Heart right ventricle (tissue), 16 donors: ENCODE measurements at regions not wholly inside any gene's neighbourhood (a gene's known extent, or its start where the extent isn't known, plus 50 kb on each side); places are given as distances from the start of the nearest gene placed in this dataset.
"Not testable (repeated sequence)": the region's sequence is repeated elsewhere in the genome, so short reads cannot be mapped to it uniquely, and the experiment has no call there.

Experiments used
- ATAC-seq, 8 donors: fragments of 200-7000 bp; cut with Tn5 transposase; one replicate each; pipeline ENCODE4 v1.9.1; 2020; ENCODE audit warnings: mild to moderate bottlenecking in 8 of 8, moderate library complexity in 8 of 8, moderate number of reproducible peaks in 1 of 8
- DNase-seq, 2 donors: peaks; one replicate each; pipeline ENCODE4 v3.0.0-alpha.2; 2020
- H3K27ac ChIP-seq, 10 donors: fragments of 200-600 bp; sonication (generic) in 2 of 10; one replicate each; pipeline versions ENCODE4 v1.5.0 to v1.8.0; 2020 to 2022; ENCODE audit warnings: mild to moderate bottlenecking in 3 of 10
- H3K27me3 ChIP-seq, 7 donors: fragments of 200-600 bp; one replicate each; pipeline ENCODE4 v1.8.0; 2021 to 2022; ENCODE audit warnings: mild to moderate bottlenecking in 2 of 7
- H3K36me3 ChIP-seq, 9 donors: fragments of 200-600 bp; sonication (generic) in 1 of 9; one replicate each; pipeline versions ENCODE4 v1.5.0 to v1.8.0; 2020 to 2022; ENCODE audit warnings: mild to moderate bottlenecking in 2 of 9
- H3K4me1 ChIP-seq, 9 donors: fragments of 200-600 bp; sonication (generic) in 1 of 9; one replicate each; pipeline versions ENCODE4 v1.5.0 to v1.8.0; 2020 to 2022; ENCODE audit warnings: mild to moderate bottlenecking in 4 of 9
- H3K4me3 ChIP-seq, 10 donors: fragments of 200-600 bp; sonication (generic) in 2 of 10; one replicate each; pipeline versions ENCODE4 v1.5.0 to v1.8.0; 2020 to 2022; ENCODE audit warnings: mild to moderate bottlenecking in 7 of 10, moderate library complexity in 2 of 10
- H3K9me3 ChIP-seq, 11 donors: fragments of 200-600 bp in 10 of 11; sonication (generic) in 2 of 11; one replicate each; pipeline versions ENCODE4 v1.5.0 to v1.8.0; 2013 to 2022; ENCODE audit warnings: mild to moderate bottlenecking in 2 of 11, control low read depth in 1 of 11, moderate library complexity in 1 of 11
- CTCF ChIP-seq, 9 donors: fragments of 200-600 bp; sonication (generic) in 2 of 9; IDR thresholded peaks; one replicate each; pipeline versions ENCODE4 v1.5.0 to v1.8.0; 2021 to 2022; ENCODE audit warnings: antibody characterized with exemption in 9 of 9, mild to moderate bottlenecking in 5 of 9, moderate library complexity in 1 of 9
- WGBS, 2 donors: extraction: QIAGEN DNeasy Blood & Tissue Kit; methylation state at CpG; one replicate each; pipeline ENCODE4 v1.1.7; 2013; ENCODE audit warnings: inconsistent platforms in 1 of 2; 5-methylcytosine and 5-hydroxymethylcytosine counted together
- intact Hi-C, 10 donors: fragments of 100-400 bp; cut with DNase I; formaldehyde crosslinking; loops; one replicate each; pipeline versions ENCODE4 v1.11.1 to v1.14.2; 2022
- donor health status: Arrhythmogenic right ventricular cardiomyopathy.
- donor health status: ischemic (EF 13 %, LVEDD 7.1; RV severe dilation, severe dysfunction).
- donor health status: healthy with polysubstance abuse.
- donor health status: DM: no; HTN: yes; CAD: no.
- donor health status: DM: no; HTN: no; CAD: no.
- donor health status: ischemic (EF 25% LVEDD 6.9; RV normal size, moderate dysfunction).
- donor health status: ischemic (EF 25% LVEDD 5.7; RV mildly dilated, moderate dysfunction).
- donor health status: healthy.
- donor health status: DM: yes; HTN: yes; CAD: no.
- donor health status: Ischemic cardiomyopathy.
- donor health status: ischemic (EF 35%, LVEDD 5.7; RV mildly dilated, moderate dysfunction).
- donor health status: nonischemic (EF 11% LVEDD 7.7; RV severe dilation, severe dysfunction).
- donor health status: DM: yes; HTN: yes; CAD: no.
- donor health status: PGD.
- donor health status: ischemic (EF 29% LVEDD 5.4; RV normal size, mild dysfunction).
- donor health status: nonischemic (EF 23%, LVEDD 6.1; RV moderate dilation, normal function).

DNA sequence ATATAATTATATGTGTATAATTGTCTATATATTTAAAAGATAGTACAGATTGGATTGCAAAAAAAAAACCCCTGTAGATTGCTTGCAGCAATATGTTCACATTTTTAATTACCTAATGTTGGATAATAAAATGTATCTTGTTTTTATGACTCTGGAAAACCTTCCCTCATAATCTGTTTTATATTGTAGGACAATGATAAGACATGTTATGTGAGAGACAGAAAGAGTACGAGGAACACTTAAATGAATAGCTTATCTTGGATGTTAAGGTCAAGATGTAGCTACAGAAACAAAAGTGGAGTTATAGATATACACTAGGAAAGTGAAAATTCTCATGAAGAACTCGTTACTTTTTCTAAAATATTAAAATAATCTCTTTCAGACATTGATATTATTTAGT, 691.6 kb upstream of the IMPG1 start:
- 26 to 33% methylated on average over 2 of the region's 2 CpGs for WGBS, 2 donors
- Histone ChIP-seq H3K9me3 (no peaks in the 10 kb centered on the region), H3K36me3 (no peaks in the 10 kb centered on the region), H3K27me3 (no peaks in the 10 kb centered on the region), H3K4me3 (no peak overlapping the region), H3K27ac (no peak overlapping the region), H3K4me1 (peaks cover 0 to under 1% (median 0%) of the 10 kb centered on the region in 9 donors)
- no peak for TF ChIP-seq CTCF (IDR thresholded peaks at IDR 0.05)
- no peak for ATAC-seq
- intact Hi-C loops: no loop called here
- no peak for DNase-seq

- intact Hi-C loops: no loop called here
- WGBS, 2 donors: 93 to 95% methylated on average over 2 of the region's 2 CpGs
- H3K9me3 ChIP-seq: peaks cover 0 to 12% (median 0%) of the 10 kb centered on the region in 11 donors
Observed at GRCh38 chr6:76752841-76753240, 680.4 kb upstream of the IMPG1 start.

GRCh38 chr6:76745388-76745787, 672.9 kb upstream of the IMPG1 start:
- DNase-seq, H3K4me3 ChIP-seq, H3K36me3 ChIP-seq, H3K27me3 ChIP-seq, intact Hi-C loops, H3K27ac ChIP-seq, ATAC-seq, H3K4me1 ChIP-seq: not testable (repeated sequence)
- peaks cover 0 to 22% (median 0%) of the 10 kb centered on the region in 11 donors for H3K9me3 ChIP-seq
- 96 to 100% methylated on average over 1 of the region's 3 CpGs for WGBS, 2 donors

More at GRCh38 chr6:76752841-76753240, 680.4 kb upstream of the IMPG1 start:
- Histone ChIP-seq H3K4me3 (no peak overlapping the region), H3K36me3 (no peaks in the 10 kb centered on the region), H3K27ac (no peak overlapping the region), H3K4me1 (no peaks in the 10 kb centered on the region), H3K27me3 (no peaks in the 10 kb centered on the region)
- DNase-seq: no peak
- no peak for TF ChIP-seq CTCF (IDR thresholded peaks at IDR 0.05)
- no peak for ATAC-seq

DNA sequence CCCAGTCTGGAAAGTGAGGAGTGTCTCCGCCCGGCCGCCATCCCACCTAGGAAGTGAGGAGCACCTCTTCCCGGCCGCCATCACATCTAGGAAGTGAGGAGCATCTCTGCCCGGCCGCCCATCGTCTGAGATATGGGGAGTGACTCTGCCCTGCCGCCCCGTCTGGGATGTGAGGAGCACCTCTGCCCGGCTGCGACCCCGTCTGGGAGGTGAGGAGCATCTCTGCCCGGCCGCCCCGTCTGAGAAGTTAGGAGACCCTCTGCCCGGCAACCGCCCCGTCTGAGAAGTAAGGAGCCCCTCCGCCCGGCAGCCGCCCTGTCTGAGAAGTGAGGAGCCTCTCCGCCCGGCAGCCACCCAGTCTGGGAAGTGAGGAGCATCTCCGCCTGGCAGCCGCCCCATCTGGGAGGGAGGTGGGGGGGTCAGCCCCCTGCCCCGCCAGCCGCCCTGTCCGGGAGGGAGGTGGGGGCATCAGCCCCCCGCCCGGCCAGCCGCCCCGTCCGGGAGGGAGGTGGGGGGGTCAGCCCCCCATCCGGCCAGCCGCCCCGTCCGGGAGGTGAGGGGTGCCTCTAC, 671.8 kb upstream of the IMPG1 start:
- H3K4me1 ChIP-seq, ATAC-seq, H3K4me3 ChIP-seq, H3K27ac ChIP-seq, H3K27me3 ChIP-seq, intact Hi-C loops, DNase-seq, H3K36me3 ChIP-seq: not testable (repeated sequence)
- 92% methylated on average over 36 of the region's 38 CpGs; no CpG with 5 or more reads in 1 of the 2 donors for WGBS, 2 donors
- H3K9me3 ChIP-seq: peaks cover 0 to 28% (median 0%) of the 10 kb centered on the region in 11 donors

GRCh38 chr6:76742919-76743318, 670.5 kb upstream of the IMPG1 start:
- H3K4me1 ChIP-seq: no peaks in the 10 kb centered on the region
- no peak for DNase-seq
- no peaks in the 10 kb centered on the region for H3K36me3 ChIP-seq
- TF ChIP-seq CTCF (IDR thresholded peaks at IDR 0.05): no peak
- no peak overlapping the region for H3K27ac ChIP-seq
- intact Hi-C loops: no loop called here
- ATAC-seq: no peak
- H3K9me3 ChIP-seq: peaks cover 0 to 28% (median 0%) of the 10 kb centered on the region in 11 donors
- H3K27me3 ChIP-seq: no peaks in the 10 kb centered on the region
- WGBS, 2 donors: 88 to 93% methylated on average over 2 of the region's 2 CpGs
- H3K4me3 ChIP-seq: no peak overlapping the region
